ENCODE measurements at regions not wholly inside any gene's neighbourhood (a gene's known extent, or its start where the extent isn't known, plus 50 kb on each side); places are given as distances from the start of the nearest gene placed in this dataset.
A peak's percentile ranks its signal among the peaks of the same experiment; 100 is the strongest.

DNA sequence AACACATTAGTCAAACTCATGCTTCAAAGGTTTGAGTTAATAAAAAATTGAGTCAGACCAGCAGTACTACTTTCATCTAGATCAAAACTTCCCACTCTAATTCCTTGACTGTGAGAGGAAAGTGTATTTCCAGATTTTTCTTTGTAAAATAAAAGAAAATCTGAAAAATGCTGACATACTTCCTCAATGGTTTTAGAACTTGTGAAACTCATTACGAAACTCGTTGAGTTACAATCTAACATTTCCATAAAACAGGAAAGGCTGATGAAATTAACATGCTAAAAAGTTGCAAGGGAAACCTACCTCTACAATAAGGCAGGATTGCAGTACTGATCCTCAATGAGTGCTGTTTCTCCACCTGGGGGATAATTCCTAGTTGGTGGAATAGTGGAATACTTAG, 217.8 kb upstream of the HCCS start:
- H3K9me3 Mint-ChIP-seq = peaks cover 2% of the 10 kb centered on the region
- H3K4me3 Mint-ChIP-seq = no peak overlapping the region
- no peak overlapping the region for H3K27ac Mint-ChIP-seq
- TF ChIP-seq, protein P1, sequence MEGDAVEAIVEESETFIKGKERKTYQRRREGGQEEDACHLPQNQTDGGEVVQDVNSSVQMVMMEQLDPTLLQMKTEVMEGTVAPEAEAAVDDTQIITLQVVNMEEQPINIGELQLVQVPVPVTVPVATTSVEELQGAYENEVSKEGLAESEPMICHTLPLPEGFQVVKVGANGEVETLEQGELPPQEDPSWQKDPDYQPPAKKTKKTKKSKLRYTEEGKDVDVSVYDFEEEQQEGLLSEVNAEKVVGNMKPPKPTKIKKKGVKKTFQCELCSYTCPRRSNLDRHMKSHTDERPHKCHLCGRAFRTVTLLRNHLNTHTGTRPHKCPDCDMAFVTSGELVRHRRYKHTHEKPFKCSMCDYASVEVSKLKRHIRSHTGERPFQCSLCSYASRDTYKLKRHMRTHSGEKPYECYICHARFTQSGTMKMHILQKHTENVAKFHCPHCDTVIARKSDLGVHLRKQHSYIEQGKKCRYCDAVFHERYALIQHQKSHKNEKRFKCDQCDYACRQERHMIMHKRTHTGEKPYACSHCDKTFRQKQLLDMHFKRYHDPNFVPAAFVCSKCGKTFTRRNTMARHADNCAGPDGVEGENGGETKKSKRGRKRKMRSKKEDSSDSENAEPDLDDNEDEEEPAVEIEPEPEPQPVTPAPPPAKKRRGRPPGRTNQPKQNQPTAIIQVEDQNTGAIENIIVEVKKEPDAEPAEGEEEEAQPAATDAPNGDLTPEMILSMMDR (IDR thresholded peaks at IDR 0.05; ENCODE audit: unreplicated experiment in 3 of 3) = no peak
- H3K36me3 Mint-ChIP-seq (ENCODE audit: low read depth) = no peaks in the 10 kb centered on the region
- no peaks in the 10 kb centered on the region for H3K4me1 Mint-ChIP-seq
- H3K27me3 Mint-ChIP-seq (ENCODE audit: low read depth) = no peaks in the 10 kb centered on the region

DNA sequence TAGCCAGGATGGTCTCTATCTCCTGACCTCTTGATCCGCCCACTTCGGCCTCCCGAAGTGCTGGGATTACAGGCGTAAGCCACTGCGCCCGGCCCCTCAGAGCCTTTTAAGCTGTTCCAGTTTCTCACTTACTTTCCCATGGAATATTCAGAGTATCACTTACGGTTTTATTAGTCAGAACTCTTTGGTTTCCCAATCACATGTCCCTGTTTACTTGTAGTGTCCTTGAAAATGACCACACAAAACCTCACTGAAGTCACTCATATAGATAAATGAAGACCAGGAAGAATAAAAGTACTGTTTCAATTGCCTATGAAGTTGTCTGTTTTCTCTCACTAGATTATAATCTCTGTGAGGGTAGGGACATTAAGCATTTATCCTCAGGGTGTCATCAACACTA, 217.2 kb upstream of the HCCS start:
- no peak overlapping the region for H3K4me3 Mint-ChIP-seq

DNA sequence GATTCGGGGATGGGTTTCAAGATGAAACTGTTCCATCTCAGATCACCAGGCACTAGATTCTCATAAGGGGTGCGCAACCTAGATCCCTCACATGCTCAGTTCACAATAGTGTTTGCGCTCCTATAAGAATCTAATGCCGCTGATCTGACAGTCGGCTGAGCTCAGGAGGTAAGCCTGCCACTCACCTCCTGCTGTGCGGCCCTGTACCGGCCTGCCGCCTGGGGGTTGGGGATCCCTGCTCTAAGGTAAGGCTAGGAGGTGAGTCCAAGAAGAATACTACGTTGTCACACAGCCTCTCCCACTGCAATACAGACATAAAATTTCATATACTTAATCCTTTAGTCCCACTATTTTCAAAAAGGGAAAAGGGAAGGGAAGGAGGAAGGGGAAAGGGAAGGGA, 213.4 kb upstream of the HCCS start:
- H3K4me3 Mint-ChIP-seq = no peak overlapping the region
- H3K4me1 Mint-ChIP-seq = no peaks in the 10 kb centered on the region
- H3K9me3 Mint-ChIP-seq = peaks cover 9% of the 10 kb centered on the region
- no peaks in the 10 kb centered on the region for H3K36me3 Mint-ChIP-seq (ENCODE audit: low read depth)
- H3K27me3 Mint-ChIP-seq (ENCODE audit: low read depth) = no peaks in the 10 kb centered on the region
- TF ChIP-seq, protein P1 (IDR thresholded peaks at IDR 0.05; ENCODE audit: unreplicated experiment in 3 of 3) = no peak
- no peak overlapping the region for H3K27ac Mint-ChIP-seq

More for the DNA sequence above, 217.2 kb upstream of the HCCS start:
- TF ChIP-seq, protein P1 (IDR thresholded peaks at IDR 0.05; ENCODE audit: unreplicated experiment in 3 of 3) = no peak
- no peaks in the 10 kb centered on the region for H3K36me3 Mint-ChIP-seq (ENCODE audit: low read depth)
- no peaks in the 10 kb centered on the region for H3K4me1 Mint-ChIP-seq
- H3K27me3 Mint-ChIP-seq (ENCODE audit: low read depth) = no peaks in the 10 kb centered on the region
- H3K9me3 Mint-ChIP-seq = peaks cover 9% of the 10 kb centered on the region
- H3K27ac Mint-ChIP-seq = no peak overlapping the region

DNA sequence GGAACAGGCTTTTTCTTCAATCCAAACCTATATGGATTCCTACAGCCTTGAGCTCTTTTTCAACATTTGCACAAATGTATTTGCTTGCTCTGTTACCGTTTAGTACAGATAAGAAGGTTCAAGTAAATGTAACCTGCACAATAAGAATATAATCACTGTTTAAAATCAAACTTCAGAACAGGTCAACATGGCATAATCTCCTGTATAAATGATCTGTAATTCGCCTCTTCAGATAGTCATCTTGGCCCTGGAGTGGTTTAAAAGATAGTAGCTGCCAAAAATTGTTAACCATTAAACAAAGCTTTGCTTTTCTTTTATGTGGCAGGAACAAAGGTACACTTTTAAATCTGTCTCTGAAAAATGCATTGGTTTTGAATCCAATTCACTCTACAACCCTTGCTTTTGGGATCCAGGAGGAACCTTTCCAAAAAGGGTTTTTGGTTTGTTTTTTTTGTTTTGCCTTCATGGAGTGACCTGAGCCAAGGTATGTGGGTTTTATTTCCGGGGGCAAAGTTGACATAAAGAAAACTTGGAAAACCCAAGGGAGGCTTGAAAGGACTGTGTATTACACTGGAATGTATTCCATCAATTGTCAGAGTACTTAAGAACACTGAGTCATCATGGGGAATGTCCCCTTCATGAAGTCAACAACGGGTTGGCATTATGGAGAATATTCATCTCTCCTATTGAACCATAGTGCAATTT, 210.4 kb upstream of the HCCS start:
- H3K9me3 Mint-ChIP-seq = peaks cover 12% of the 10 kb centered on the region
- no peaks in the 10 kb centered on the region for H3K4me1 Mint-ChIP-seq
- H3K27ac Mint-ChIP-seq = peak overlapping the region in 2 of 3 experiments; percentile 41 to 71
- no peaks in the 10 kb centered on the region for H3K27me3 Mint-ChIP-seq (ENCODE audit: low read depth)
- TF ChIP-seq, protein P1 (IDR thresholded peaks at IDR 0.05; ENCODE audit: unreplicated experiment in 3 of 3) = no peak
- no peaks in the 10 kb centered on the region for H3K36me3 Mint-ChIP-seq (ENCODE audit: low read depth)
- H3K4me3 Mint-ChIP-seq = no peak overlapping the region

DNA sequence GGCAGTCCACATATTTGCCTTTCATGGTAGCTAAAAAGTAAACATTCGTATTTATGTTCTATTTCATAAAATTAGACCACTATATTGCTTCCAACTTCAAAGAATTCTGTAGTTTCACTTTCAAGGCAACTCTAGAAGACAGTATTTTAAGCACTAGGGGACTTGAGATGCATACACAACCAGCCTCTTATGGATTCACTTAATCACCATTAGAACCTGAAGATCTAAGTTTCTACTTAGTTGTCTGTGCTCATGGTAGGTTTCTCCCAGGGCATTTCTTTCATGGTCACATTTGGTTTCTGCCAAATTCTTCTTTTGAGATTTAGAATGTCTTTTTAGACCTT, 209.9 kb upstream of the HCCS start:
- Mint-ChIP-seq H3K27ac (peak overlapping the region in 1 of 3 experiments; percentile 41), H3K36me3 (ENCODE audit: low read depth) (no peaks in the 10 kb centered on the region), H3K4me1 (no peaks in the 10 kb centered on the region), H3K4me3 (no peak overlapping the region), H3K27me3 (ENCODE audit: low read depth) (no peaks in the 10 kb centered on the region), H3K9me3 (peaks cover 12% of the 10 kb centered on the region)
- TF ChIP-seq, protein P1 (IDR thresholded peaks at IDR 0.05; ENCODE audit: unreplicated experiment in 3 of 3) = no peak

DNA sequence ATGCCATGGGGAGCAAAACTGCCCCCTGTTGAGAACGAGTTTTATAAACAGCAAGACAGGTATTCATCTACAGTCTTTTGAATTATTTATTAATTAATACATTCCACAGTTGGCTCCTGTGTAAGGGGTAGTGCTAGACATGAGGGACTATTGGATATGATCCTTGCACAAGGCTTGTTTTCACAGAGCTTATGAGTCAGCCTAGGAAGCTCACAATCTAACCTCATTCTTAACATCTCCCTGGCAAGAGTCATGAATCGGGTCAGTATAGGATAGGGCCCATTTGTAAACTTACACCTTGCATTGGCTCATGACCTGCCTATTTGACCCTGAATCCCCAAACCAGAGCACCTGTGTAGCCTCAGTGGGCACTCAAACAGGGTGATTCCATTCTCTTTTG, 209.1 kb upstream of the HCCS start:
- TF ChIP-seq, protein P1 (IDR thresholded peaks at IDR 0.05; ENCODE audit: unreplicated experiment in 3 of 3) = no peak
- no peaks in the 10 kb centered on the region for H3K4me1 Mint-ChIP-seq
- no peak overlapping the region for H3K4me3 Mint-ChIP-seq
- peaks cover 14% of the 10 kb centered on the region for H3K9me3 Mint-ChIP-seq
- H3K27me3 Mint-ChIP-seq (ENCODE audit: low read depth) = no peaks in the 10 kb centered on the region
- H3K36me3 Mint-ChIP-seq (ENCODE audit: low read depth) = no peaks in the 10 kb centered on the region
- no peak overlapping the region for H3K27ac Mint-ChIP-seq

Data from nephron (organoid).